A549 (cell line): ENCODE measurements at regions not wholly inside any gene's neighbourhood (a gene's known extent, or its start where the extent isn't known, plus 50 kb on each side); places are given as distances from the start of the nearest gene placed in this dataset.

ENCODE experiments used
- ATAC-seq, 2 experiments: fragments of 200-7000 bp in 1 of 2; fragments of >200 bp in 1 of 2; cut with Nextera tagmentation in 1 of 2; cut with Tn5 transposase in 1 of 2; 3 replicates each; pipeline versions ENCODE4 v1.8.0 to v1.9.1; 2018 to 2020; ENCODE audit warnings: mild to moderate bottlenecking in 1 of 2, moderate library complexity in 1 of 2
- CTCF ChIA-PET: fragments of 300-600 bp; sonication (Branson Sonifier 250); formaldehyde crosslinking; extraction: SDS; loops from one replicate; lab custom pipeline; 2021; ENCODE audit warnings: antibody characterized with exemption, inconsistent platforms; lab: Yijun Ruan, JAX
- POLR2A ChIA-PET: fragments of 350-600 bp; formaldehyde crosslinking; extraction: SDS; loops from one replicate; lab custom pipeline; 2021; ENCODE audit warnings: antibody characterized with exemption, inconsistent platforms; lab: Yijun Ruan, JAX
- DNase-seq, 2 experiments: peaks; one replicate each; pipeline versions ENCODE4 v3.0.0 to v3.0.0-alpha.2; 2011 to 2016; ENCODE audit warnings: low read depth in 1 of 2, low spot score in 1 of 2
- FAIRE-seq: peaks from 2 replicates; lab custom pipeline; 2011; peaks lifted over from hg19 to GRCh38; lab: Jason Lieb, UNC
- H3K27ac ChIP-seq, 2 experiments: fragments of >200 bp; sonication (Bioruptor Twin); formaldehyde crosslinking; 3 replicates each; pipeline ENCODE4 v1.5.1; 2016 to 2017
- H3K4me1 ChIP-seq: fragments of >200 bp; sonication (Bioruptor Twin); formaldehyde crosslinking; 3 replicates; pipeline ENCODE4 v1.6.1; 2016
- H3K4me2 ChIP-seq: fragments of >200 bp; sonication (Bioruptor Twin); formaldehyde crosslinking; 3 replicates; pipeline ENCODE4 v1.6.1; 2016
- H3K4me3 ChIP-seq: fragments of >200 bp; sonication (Bioruptor Twin); formaldehyde crosslinking; 3 replicates; pipeline ENCODE4 v1.5.1; 2016
- H3K9me3 ChIP-seq: fragments of >200 bp; sonication (Bioruptor Twin); formaldehyde crosslinking; 3 replicates; pipeline ENCODE4 v1.6.1; 2016
- CBX8 ChIP-seq: fragments of 200-600 bp; sonication (generic); IDR thresholded peaks from 2 replicates; pipeline ENCODE4 v1.6.1; 2016
- CEBPB ChIP-seq, 2 experiments: fragments of >200 bp in 1 of 2; sonication (Bioruptor Twin) in 1 of 2; formaldehyde crosslinking in 1 of 2; IDR thresholded peaks; 2 replicates each; pipeline ENCODE4 v1.6.1; 2012 to 2016
- CHD2 ChIP-seq: fragments of 150-350 bp; IDR thresholded peaks from 2 replicates; pipeline ENCODE4 v1.6.1; 2014; ENCODE audit warnings: low read length; ENCODE audit not compliant: partially characterized antibody
- EP300 ChIP-seq, 2 experiments: fragments of >200 bp; sonication (Bioruptor Twin); formaldehyde crosslinking; IDR thresholded peaks; 2 replicates in 1 of 2; 3 replicates in 1 of 2; pipeline ENCODE4 v1.6.1; 2016 to 2017
- ESRRA ChIP-seq: fragments of 150-350 bp; IDR thresholded peaks from 2 replicates; pipeline ENCODE4 v1.6.1; 2014; ENCODE audit warnings: mild to moderate bottlenecking, low read length, borderline replicate concordance
- HEYL ChIP-seq: fragments of 250-450 bp; sonication (Bioruptor Pico); IDR thresholded peaks from 2 replicates; pipeline ENCODE4 v1.8.0; 2021; ENCODE audit warnings: mild to moderate bottlenecking, moderate library complexity
- HOXB13 ChIP-seq: fragments of 250-450 bp; sonication (Bioruptor Pico); IDR thresholded peaks from 2 replicates; pipeline ENCODE4 v1.5.0; 2020; ENCODE audit warnings: low read depth, mild to moderate bottlenecking, moderate library complexity
- HOXB5 ChIP-seq: fragments of 250-450 bp; sonication (Bioruptor Pico); IDR thresholded peaks from 2 replicates; pipeline ENCODE4 v1.5.0; 2020; ENCODE audit warnings: mild to moderate bottlenecking, moderate library complexity
- JUNB ChIP-seq: fragments of >200 bp; sonication (Bioruptor Twin); formaldehyde crosslinking; IDR thresholded peaks from 2 replicates; pipeline ENCODE4 v1.6.1; 2016
- KDM1A ChIP-seq: fragments of 200-600 bp; sonication (generic); IDR thresholded peaks from 2 replicates; pipeline ENCODE4 v1.6.1; 2016; ENCODE audit warnings: low read depth, mild to moderate bottlenecking
- KDM5A ChIP-seq: fragments of 200-600 bp; sonication (generic); IDR thresholded peaks from 2 replicates; pipeline ENCODE4 v1.6.1; 2016; ENCODE audit warnings: antibody characterized with exemption, mild to moderate bottlenecking
- MAZ ChIP-seq: fragments of 150-350 bp; IDR thresholded peaks from 2 replicates; pipeline ENCODE4 v1.6.1; 2014; ENCODE audit warnings: antibody characterized with exemption, low read depth, low read length, borderline replicate concordance
- NPAS2 ChIP-seq: fragments of 250-450 bp; sonication (Bioruptor Pico); IDR thresholded peaks from 2 replicates; pipeline ENCODE4 v1.8.0; 2022; ENCODE audit warnings: mild to moderate bottlenecking, moderate library complexity, borderline replicate concordance
- NR3C1 ChIP-seq: fragments of >200 bp; sonication (Bioruptor Twin); formaldehyde crosslinking; IDR thresholded peaks from 3 replicates; pipeline ENCODE4 v1.6.1; 2017
- POLR2A ChIP-seq: IDR thresholded peaks from 2 replicates; pipeline ENCODE4 v1.6.1; 2012; ENCODE audit warnings: mild to moderate bottlenecking, low read length
- RARB ChIP-seq: fragments of 250-450 bp; sonication (Bioruptor Pico); IDR thresholded peaks from 2 replicates; pipeline ENCODE4 v1.8.0; 2021; ENCODE audit warnings: mild to moderate bottlenecking, moderate library complexity
- RFX5 ChIP-seq: fragments of 450-650 bp; IDR thresholded peaks from 2 replicates; pipeline ENCODE4 v1.7.1; 2014; ENCODE audit warnings: antibody characterized with exemption, mild to moderate bottlenecking, moderate library complexity
- TFCP2L1 ChIP-seq: fragments of 250-450 bp; sonication (Bioruptor Pico); IDR thresholded peaks from 2 replicates; pipeline ENCODE4 v1.5.0; 2021; ENCODE audit warnings: mild to moderate bottlenecking
- TP53 ChIP-seq: fragments of 250-450 bp; sonication (Bioruptor Pico); IDR thresholded peaks from 2 replicates; pipeline ENCODE4 v1.5.0; 2021; ENCODE audit warnings: mild to moderate bottlenecking, moderate library complexity
- ZC3H11A ChIP-seq: fragments of 450-650 bp; IDR thresholded peaks from 2 replicates; pipeline ENCODE4 v1.6.1; 2014; ENCODE audit warnings: antibody characterized with exemption, mild to moderate bottlenecking
- ZNF302 ChIP-seq: fragments of 250-450 bp; sonication (Bioruptor Pico); IDR thresholded peaks from 2 replicates; pipeline ENCODE4 v1.9.0; 2021; ENCODE audit warnings: inconsistent platforms, mild to moderate bottlenecking, moderate library complexity
- WGBS: methylation state at CpG from one replicate; pipeline ENCODE4 v1.1.6; 2017; ENCODE audit errors: missing lambda C conversion rate; 5-methylcytosine and 5-hydroxymethylcytosine counted together
- TF ChIP-seq, protein P1 (sequence below): IDR thresholded peaks from 2 replicates; pipeline ENCODE4 v1.6.1; 2012
- TF ChIP-seq, protein P2 (sequence below): fragments of >200 bp; sonication (Bioruptor Twin); formaldehyde crosslinking; IDR thresholded peaks from 3 replicates; pipeline ENCODE4 v1.6.1; 2016
- TF ChIP-seq, protein P3 (sequence below): fragments of 450-650 bp; IDR thresholded peaks from 2 replicates; pipeline ENCODE4 v1.6.1; 2014; ENCODE audit warnings: antibody characterized with exemption
- TF ChIP-seq, protein P4 (sequence below): fragments of 150-350 bp; IDR thresholded peaks from 2 replicates; pipeline ENCODE4 v1.6.1; 2014; ENCODE audit warnings: low read depth, mild to moderate bottlenecking, low read length
- TF ChIP-seq, protein P5 (sequence below): IDR thresholded peaks from 2 replicates; pipeline ENCODE4 v1.6.1; 2012
- TF ChIP-seq, protein P6 (sequence below): fragments of >200 bp; sonication (Bioruptor Twin); formaldehyde crosslinking; IDR thresholded peaks from 2 replicates; pipeline ENCODE4 v1.6.1; 2016

DNA sequence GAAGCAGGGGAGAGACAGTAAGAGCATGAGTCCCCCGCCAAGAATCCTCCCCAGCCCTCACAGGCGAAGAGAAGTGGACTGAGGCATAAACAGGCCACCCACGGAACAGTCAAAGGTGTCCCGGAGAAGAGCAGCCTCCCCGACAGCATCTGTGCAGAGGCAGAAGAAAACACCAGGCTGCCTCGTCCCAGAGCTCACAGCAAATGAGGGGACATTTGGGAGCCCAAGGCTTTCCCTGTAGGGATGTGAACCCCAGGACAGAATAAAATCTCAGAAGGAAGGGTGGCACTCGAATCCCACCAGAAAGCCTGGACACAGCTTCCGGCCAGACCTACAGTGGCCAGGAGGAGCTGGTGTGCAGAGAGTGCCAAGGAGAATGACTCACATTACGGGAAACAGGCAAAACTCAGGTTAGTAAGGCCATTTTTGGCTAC, 90.4 kb downstream of the DLL1 start:
- no peak for TF ChIP-seq MAZ
- TF ChIP-seq KDM5A: no peak
- no peak for TF ChIP-seq EP300 (IDR thresholded peaks at IDR 0.05)
- TF ChIP-seq NPAS2 (CRISPR knock-in tag): no peak
- TF ChIP-seq, protein P1, sequence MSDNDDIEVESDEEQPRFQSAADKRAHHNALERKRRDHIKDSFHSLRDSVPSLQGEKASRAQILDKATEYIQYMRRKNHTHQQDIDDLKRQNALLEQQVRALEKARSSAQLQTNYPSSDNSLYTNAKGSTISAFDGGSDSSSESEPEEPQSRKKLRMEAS: no peak
- TF ChIP-seq, protein P2, sequence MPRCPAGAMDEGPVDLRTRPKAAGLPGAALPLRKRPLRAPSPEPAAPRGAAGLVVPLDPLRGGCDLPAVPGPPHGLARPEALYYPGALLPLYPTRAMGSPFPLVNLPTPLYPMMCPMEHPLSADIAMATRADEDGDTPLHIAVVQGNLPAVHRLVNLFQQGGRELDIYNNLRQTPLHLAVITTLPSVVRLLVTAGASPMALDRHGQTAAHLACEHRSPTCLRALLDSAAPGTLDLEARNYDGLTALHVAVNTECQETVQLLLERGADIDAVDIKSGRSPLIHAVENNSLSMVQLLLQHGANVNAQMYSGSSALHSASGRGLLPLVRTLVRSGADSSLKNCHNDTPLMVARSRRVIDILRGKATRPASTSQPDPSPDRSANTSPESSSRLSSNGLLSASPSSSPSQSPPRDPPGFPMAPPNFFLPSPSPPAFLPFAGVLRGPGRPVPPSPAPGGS: no peak
- no peak for TF ChIP-seq CHD2
- TF ChIP-seq, protein P3, sequence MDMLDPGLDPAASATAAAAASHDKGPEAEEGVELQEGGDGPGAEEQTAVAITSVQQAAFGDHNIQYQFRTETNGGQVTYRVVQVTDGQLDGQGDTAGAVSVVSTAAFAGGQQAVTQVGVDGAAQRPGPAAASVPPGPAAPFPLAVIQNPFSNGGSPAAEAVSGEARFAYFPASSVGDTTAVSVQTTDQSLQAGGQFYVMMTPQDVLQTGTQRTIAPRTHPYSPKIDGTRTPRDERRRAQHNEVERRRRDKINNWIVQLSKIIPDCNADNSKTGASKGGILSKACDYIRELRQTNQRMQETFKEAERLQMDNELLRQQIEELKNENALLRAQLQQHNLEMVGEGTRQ: no peak
- TF ChIP-seq, protein P4, sequence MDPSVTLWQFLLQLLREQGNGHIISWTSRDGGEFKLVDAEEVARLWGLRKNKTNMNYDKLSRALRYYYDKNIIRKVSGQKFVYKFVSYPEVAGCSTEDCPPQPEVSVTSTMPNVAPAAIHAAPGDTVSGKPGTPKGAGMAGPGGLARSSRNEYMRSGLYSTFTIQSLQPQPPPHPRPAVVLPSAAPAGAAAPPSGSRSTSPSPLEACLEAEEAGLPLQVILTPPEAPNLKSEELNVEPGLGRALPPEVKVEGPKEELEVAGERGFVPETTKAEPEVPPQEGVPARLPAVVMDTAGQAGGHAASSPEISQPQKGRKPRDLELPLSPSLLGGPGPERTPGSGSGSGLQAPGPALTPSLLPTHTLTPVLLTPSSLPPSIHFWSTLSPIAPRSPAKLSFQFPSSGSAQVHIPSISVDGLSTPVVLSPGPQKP: no peak
- TF ChIP-seq, protein P5, sequence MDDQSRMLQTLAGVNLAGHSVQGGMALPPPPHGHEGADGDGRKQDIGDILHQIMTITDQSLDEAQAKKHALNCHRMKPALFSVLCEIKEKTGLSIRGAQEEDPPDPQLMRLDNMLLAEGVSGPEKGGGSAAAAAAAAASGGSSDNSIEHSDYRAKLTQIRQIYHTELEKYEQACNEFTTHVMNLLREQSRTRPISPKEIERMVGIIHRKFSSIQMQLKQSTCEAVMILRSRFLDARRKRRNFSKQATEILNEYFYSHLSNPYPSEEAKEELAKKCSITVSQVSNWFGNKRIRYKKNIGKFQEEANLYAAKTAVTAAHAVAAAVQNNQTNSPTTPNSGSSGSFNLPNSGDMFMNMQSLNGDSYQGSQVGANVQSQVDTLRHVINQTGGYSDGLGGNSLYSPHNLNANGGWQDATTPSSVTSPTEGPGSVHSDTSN: no peak
- TF ChIP-seq TP53: no peak
- no peak for TF ChIP-seq RARB (CRISPR knock-in tag)
- TF ChIP-seq HOXB13: no peak
- TF ChIP-seq HEYL (CRISPR knock-in tag): no peak
- no peak for TF ChIP-seq TFCP2L1 (CRISPR knock-in tag)
- TF ChIP-seq, protein P6, sequence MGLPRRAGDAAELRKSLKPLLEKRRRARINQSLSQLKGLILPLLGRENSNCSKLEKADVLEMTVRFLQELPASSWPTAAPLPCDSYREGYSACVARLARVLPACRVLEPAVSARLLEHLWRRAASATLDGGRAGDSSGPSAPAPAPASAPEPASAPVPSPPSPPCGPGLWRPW: no peak
- no peak for TF ChIP-seq JUNB
- no peak for FAIRE-seq
- no peak overlapping the region for H3K27ac ChIP-seq
- H3K9me3 ChIP-seq: peaks cover 5% of the 10 kb centered on the region; the same call in 1 of the 3 replicates
- ChIA-PET CTCF (interaction anchor here (0.6 kb wide), 1 partner anchor 364 kb away, joined by 3 read pairs; no protein-coding TSS in a partner anchor), POLR2A (no interaction called here)
- DNase-seq: no peak
- whole genome bisulfite sequencing: 11% methylated on average over 5 of the region's 9 CpGs
- H3K4me2 ChIP-seq: no peak overlapping the region
- no peak for ATAC-seq
- H3K4me3 ChIP-seq: no peak overlapping the region
- no peaks in the 10 kb centered on the region for H3K4me1 ChIP-seq

DNA sequence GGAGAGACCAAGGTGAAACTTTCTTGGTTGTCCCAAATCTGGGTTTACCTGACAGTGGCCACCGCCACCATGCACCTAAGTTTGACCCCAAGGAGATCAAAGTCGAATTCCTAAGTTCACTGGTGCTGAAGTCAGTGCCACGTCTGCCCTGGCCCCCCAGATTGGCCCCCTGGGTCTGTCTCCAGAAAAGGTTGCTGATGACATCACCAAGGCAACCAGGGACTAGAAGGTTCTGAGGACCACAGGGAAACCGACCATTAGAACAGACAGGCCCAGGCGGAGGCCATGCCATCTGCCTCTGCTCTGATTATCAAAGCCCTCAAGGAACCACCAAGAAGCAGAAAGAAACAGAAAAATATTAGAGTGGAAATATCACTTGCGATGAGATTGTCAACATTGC, 91.2 kb downstream of the DLL1 start:
- ATAC-seq: no peak
- 48% methylated on average over 6 of the region's 6 CpGs for WGBS
- FAIRE-seq: no peak
- peaks cover 5% of the 10 kb centered on the region; the same call in 1 of the 3 replicates for H3K9me3 ChIP-seq
- no peak for DNase-seq
- no peak overlapping the region for H3K4me2 ChIP-seq
- H3K27ac ChIP-seq: no peak overlapping the region
- POLR2A ChIA-PET: no interaction called here
- H3K4me3 ChIP-seq: no peak overlapping the region
- CTCF ChIA-PET: no interaction called here
- no peak for TF ChIP-seq MAZ
- no peak for TF ChIP-seq ZNF302 (CRISPR knock-in tag)
- no peak for TF ChIP-seq ZC3H11A
- no peak for TF ChIP-seq POLR2A
- TF ChIP-seq NPAS2 (CRISPR knock-in tag): no peak
- TF ChIP-seq, protein P4: no peak
- TF ChIP-seq CHD2: no peak
- TF ChIP-seq KDM1A: no peak
- no peak for TF ChIP-seq CEBPB (IDR thresholded peaks at IDR 0.05)
- no peak for TF ChIP-seq EP300 (IDR thresholded peaks at IDR 0.05)
- no peak for TF ChIP-seq RFX5
- TF ChIP-seq ESRRA: no peak
- no peak for TF ChIP-seq HOXB5
- no peak for TF ChIP-seq CBX8
- TF ChIP-seq NR3C1: no peak
- no peak for TF ChIP-seq RARB (CRISPR knock-in tag)
- H3K4me1 ChIP-seq: no peaks in the 10 kb centered on the region
